Subcutaneous abdominal adipose tissue (tissue), 5 donors: ENCODE measurements at regions not wholly inside any gene's neighbourhood (a gene's known extent, or its start where the extent isn't known, plus 50 kb on each side); places are given as distances from the start of the nearest gene placed in this dataset.

Source experiments
- H3K27ac ChIP-seq: one replicate; pipeline ENCODE4 v1.7.0; 2013; ENCODE audit warnings: low read depth, mild to moderate bottlenecking, inconsistent platforms, low read length, moderate library complexity
- H3K27me3 ChIP-seq, 5 donors: one replicate each; pipeline ENCODE4 v1.7.0; 2013; ENCODE audit warnings: low read length in 5 of 5, inconsistent platforms in 1 of 5; ENCODE audit not compliant: control insufficient read depth in 5 of 5, insufficient read depth in 4 of 5
- H3K36me3 ChIP-seq, 5 donors: one replicate each; pipeline ENCODE4 v1.7.0; 2013; ENCODE audit warnings: low read length in 5 of 5; ENCODE audit not compliant: control insufficient read depth in 5 of 5, insufficient read depth in 5 of 5
- H3K4me1 ChIP-seq, 5 donors: one replicate each; pipeline ENCODE4 v1.7.0; 2013; ENCODE audit warnings: low read length in 5 of 5, mild to moderate bottlenecking in 3 of 5, moderate library complexity in 1 of 5; ENCODE audit not compliant: control insufficient read depth in 5 of 5, insufficient read depth in 5 of 5
- H3K4me3 ChIP-seq, 5 donors: one replicate each; pipeline ENCODE4 v1.7.0; 2013; ENCODE audit warnings: low read length in 5 of 5, low read depth in 1 of 5
- H3K9ac ChIP-seq, 5 donors: one replicate each; pipeline ENCODE4 v1.7.0; 2013; ENCODE audit warnings: low read length in 5 of 5, mild to moderate bottlenecking in 4 of 5, moderate library complexity in 3 of 5
- H3K9me3 ChIP-seq, 5 donors: one replicate each; pipeline ENCODE4 v1.7.0; 2013; ENCODE audit warnings: low read length in 5 of 5; ENCODE audit not compliant: control insufficient read depth in 5 of 5
- donor health status: healthy.
- donor health status: healthy.
- donor health status: healthy.
- donor health status: healthy.
- donor health status: healthy.

- Histone ChIP-seq H3K4me1 (no peaks in the 10 kb centered on the region), H3K9ac (no peak overlapping the region), H3K27me3 (no peaks in the 10 kb centered on the region), H3K9me3 (no peaks in the 10 kb centered on the region), H3K36me3 (no peaks in the 10 kb centered on the region), H3K27ac (no peak overlapping the region), H3K4me3 (no peak overlapping the region)
These were observed 195.1 kb upstream of the PSMD7 start for GRCh38 chr16:74101379-74102137.

GRCh38 chr16:74100395-74101326, 196.0 kb upstream of the PSMD7 start:
- H3K4me3 ChIP-seq = no peak overlapping the region
- no peak overlapping the region for H3K9ac ChIP-seq
- no peaks in the 10 kb centered on the region for H3K27me3 ChIP-seq
- no peaks in the 10 kb centered on the region for H3K9me3 ChIP-seq
- no peaks in the 10 kb centered on the region for H3K36me3 ChIP-seq
- no peaks in the 10 kb centered on the region for H3K4me1 ChIP-seq
- no peak overlapping the region for H3K27ac ChIP-seq

GRCh38 chr16:74099530-74099929, 197.1 kb upstream of the PSMD7 start:
- Histone ChIP-seq H3K27me3 (no peaks in the 10 kb centered on the region), H3K4me3 (no peak overlapping the region), H3K9me3 (no peaks in the 10 kb centered on the region), H3K9ac (no peak overlapping the region), H3K27ac (no peak overlapping the region), H3K4me1 (no peaks in the 10 kb centered on the region), H3K36me3 (no peaks in the 10 kb centered on the region)

GRCh38 chr16:74094962-74095361, 201.7 kb upstream of the PSMD7 start:
- no peaks in the 10 kb centered on the region for H3K9me3 ChIP-seq
- H3K36me3 ChIP-seq = no peaks in the 10 kb centered on the region
- no peaks in the 10 kb centered on the region for H3K4me1 ChIP-seq
- H3K4me3 ChIP-seq = no peak overlapping the region
- no peak overlapping the region for H3K27ac ChIP-seq
- no peaks in the 10 kb centered on the region for H3K27me3 ChIP-seq
- H3K9ac ChIP-seq = no peak overlapping the region

- Histone ChIP-seq H3K4me1 (no peaks in the 10 kb centered on the region), H3K27ac (no peak overlapping the region), H3K9ac (no peak overlapping the region), H3K9me3 (no peaks in the 10 kb centered on the region), H3K4me3 (no peak overlapping the region), H3K36me3 (no peaks in the 10 kb centered on the region), H3K27me3 (no peaks in the 10 kb centered on the region)
These were observed 202.1 kb upstream of the PSMD7 start for GRCh38 chr16:74094514-74094913.

GRCh38 chr16:74092336-74092735, 204.3 kb upstream of the PSMD7 start:
- Histone ChIP-seq H3K4me3 (no peak overlapping the region), H3K9me3 (no peaks in the 10 kb centered on the region), H3K4me1 (no peaks in the 10 kb centered on the region), H3K27me3 (no peaks in the 10 kb centered on the region), H3K36me3 (no peaks in the 10 kb centered on the region), H3K27ac (no peak overlapping the region), H3K9ac (no peak overlapping the region)

GRCh38 chr16:74090871-74091270, 205.7 kb upstream of the PSMD7 start:
- Histone ChIP-seq H3K4me3 (no peak overlapping the region), H3K36me3 (no peaks in the 10 kb centered on the region), H3K27me3 (no peaks in the 10 kb centered on the region), H3K9me3 (no peaks in the 10 kb centered on the region), H3K9ac (no peak overlapping the region), H3K4me1 (no peaks in the 10 kb centered on the region), H3K27ac (no peak overlapping the region)

- Histone ChIP-seq H3K36me3 (no peaks in the 10 kb centered on the region), H3K27ac (no peak overlapping the region), H3K4me3 (no peak overlapping the region), H3K9ac (no peak overlapping the region), H3K4me1 (no peaks in the 10 kb centered on the region), H3K9me3 (no peaks in the 10 kb centered on the region), H3K27me3 (no peaks in the 10 kb centered on the region)
These were observed 213.1 kb upstream of the PSMD7 start for GRCh38 chr16:74083541-74083940.

GRCh38 chr16:74080311-74080710, 216.3 kb upstream of the PSMD7 start:
- no peaks in the 10 kb centered on the region for H3K4me1 ChIP-seq
- H3K36me3 ChIP-seq = no peaks in the 10 kb centered on the region
- H3K27ac ChIP-seq = no peak overlapping the region
- H3K27me3 ChIP-seq = no peaks in the 10 kb centered on the region
- H3K9me3 ChIP-seq = peaks cover 0 to 9% (median 3%) of the 10 kb centered on the region in 5 donors
- H3K9ac ChIP-seq = no peak overlapping the region
- no peak overlapping the region for H3K4me3 ChIP-seq

GRCh38 chr16:74079232-74079586, 217.4 kb upstream of the PSMD7 start:
- peaks cover 5 to 16% (median 8%) of the 10 kb centered on the region in 5 donors for H3K9me3 ChIP-seq
- no peak overlapping the region for H3K27ac ChIP-seq
- no peak overlapping the region for H3K9ac ChIP-seq

More at GRCh38 chr16:74079232-74079586, 217.4 kb upstream of the PSMD7 start:
- no peaks in the 10 kb centered on the region for H3K4me1 ChIP-seq
- no peaks in the 10 kb centered on the region for H3K36me3 ChIP-seq
- no peaks in the 10 kb centered on the region for H3K27me3 ChIP-seq
- H3K4me3 ChIP-seq = no peak overlapping the region
